MCF 10A (cell line): ENCODE measurements at regions not wholly inside any gene's neighbourhood (a gene's known extent, or its start where the extent isn't known, plus 50 kb on each side); places are given as distances from the start of the nearest gene placed in this dataset.

Experiments
- BruUV-seq: library from RNA; stranded (reverse); fragments of 400-500 nt; replicated peaks from 2 replicates; lab custom pipeline; 2021; lab: Mats Ljungman, UMichigan
- CTCF ChIA-PET: fragments of 300-600 bp; sonication (Branson Sonifier 250); formaldehyde crosslinking; extraction: SDS; loops from one replicate; lab custom pipeline; 2021; ENCODE audit warnings: antibody characterized with exemption, inconsistent platforms; lab: Yijun Ruan, JAX
- POLR2A ChIA-PET: fragments of 300-600, 350-650 bp; sonication (Branson Sonifier 250); formaldehyde crosslinking; extraction: SDS; loops from one replicate; lab custom pipeline; 2020; ENCODE audit warnings: antibody characterized with exemption, inconsistent platforms; lab: Yijun Ruan, JAX
- DNase-seq: peaks from one replicate; pipeline ENCODE4 v3.0.0-alpha.2; 2018; ENCODE audit not compliant: unreplicated experiment
- H3K27ac Mint-ChIP-seq: one replicate; pipeline ENCODE4 v1.8.0; 2022; ENCODE audit warnings: mild to moderate bottlenecking, low read depth, mixed read lengths; ENCODE audit not compliant: unreplicated experiment
- H3K27me3 Mint-ChIP-seq: one replicate; pipeline ENCODE4 v1.8.0; 2022; ENCODE audit warnings: mixed read lengths; ENCODE audit not compliant: insufficient read depth, unreplicated experiment
- H3K36me3 Mint-ChIP-seq: one replicate; pipeline ENCODE4 v1.8.0; 2022; ENCODE audit warnings: mild to moderate bottlenecking, moderate library complexity, mixed read lengths; ENCODE audit not compliant: insufficient read depth, unreplicated experiment
- H3K4me1 Mint-ChIP-seq: one replicate; pipeline ENCODE4 v1.8.0; 2022; ENCODE audit warnings: mixed read lengths; ENCODE audit not compliant: insufficient read depth, unreplicated experiment
- H3K4me3 Mint-ChIP-seq: one replicate; pipeline ENCODE4 v1.8.0; 2022; ENCODE audit warnings: mild to moderate bottlenecking, moderate library complexity, mixed read lengths; ENCODE audit not compliant: unreplicated experiment
- H3K9me3 Mint-ChIP-seq: one replicate; pipeline ENCODE4 v1.8.0; 2022; ENCODE audit warnings: mixed read lengths; ENCODE audit not compliant: unreplicated experiment
- CTCF ChIP-seq: fragments of 200-600 bp; IDR thresholded peaks from one replicate; pipeline ENCODE4 v1.8.0; 2022; ENCODE audit warnings: antibody characterized with exemption, mild to moderate bottlenecking; ENCODE audit not compliant: unreplicated experiment
- intact Hi-C: fragments of 100-400 bp; cut with micrococcal nuclease; formaldehyde crosslinking; loops from 2 replicates; pipeline ENCODE4 v1.14.1; 2022

- Mint-ChIP-seq H3K4me3 (no peak overlapping the region), H3K4me1 (no peaks in the 10 kb centered on the region), H3K9me3 (no peaks in the 10 kb centered on the region), H3K27ac (no peak overlapping the region), H3K36me3 (no peaks in the 10 kb centered on the region), H3K27me3 (peaks cover 11% of the 10 kb centered on the region)
- BruUV-seq, result no TSS peak
- TF ChIP-seq CTCF, result no peak
- ChIA-PET POLR2A (no interaction called here), CTCF (no interaction called here)
- intact Hi-C loops, result no loop called here
- DNase-seq, result no peak
Measured at GRCh38 chr5:123249446-123249845, 160.4 kb downstream of the PRDM6 start.

GRCh38 chr5:123245689-123246088 is 156.6 kb downstream of the PRDM6 start:
- Mint-ChIP-seq H3K4me1 (no peaks in the 10 kb centered on the region), H3K27ac (no peak overlapping the region), H3K9me3 (peaks cover 7% of the 10 kb centered on the region), H3K4me3 (no peak overlapping the region), H3K27me3 (no peaks in the 10 kb centered on the region), H3K36me3 (no peaks in the 10 kb centered on the region)
- DNase-seq, result no peak
- intact Hi-C loops, result no loop called here
- ChIA-PET POLR2A (interaction anchor here (0.7 kb wide), 1 partner anchor 17 kb away, joined by 3 read pairs; no protein-coding TSS in a partner anchor), CTCF (no interaction called here)
- BruUV-seq, result no TSS peak
- TF ChIP-seq CTCF, result no peak

- ChIA-PET CTCF (interaction anchor here (0.6 kb wide), 1 partner anchor 1116 kb away, joined by 4 read pairs; no protein-coding TSS in a partner anchor), POLR2A (interaction anchor here (0.6 kb wide), 1 partner anchor 19 kb away, joined by 3 read pairs; no protein-coding TSS in a partner anchor)
- no peaks in the 10 kb centered on the region for H3K36me3 Mint-ChIP-seq
- intact Hi-C loops, result no loop called here
- no peaks in the 10 kb centered on the region for H3K4me1 Mint-ChIP-seq
- no peak for DNase-seq
- H3K9me3 Mint-ChIP-seq, result peaks cover 7% of the 10 kb centered on the region
- H3K4me3 Mint-ChIP-seq, result no peak overlapping the region
- no peak overlapping the region for H3K27ac Mint-ChIP-seq
- no TSS peak for BruUV-seq
- no peak for TF ChIP-seq CTCF
- H3K27me3 Mint-ChIP-seq, result no peaks in the 10 kb centered on the region
Measured at GRCh38 chr5:123244458-123244857, 155.4 kb downstream of the PRDM6 start.
